Activated T-cell treated with anti-CD3 and anti-CD28 coated beads, Interleukin-2, amount 50 U/mL, for 24 hours (primary cell): ENCODE measurements at regions not wholly inside any gene's neighbourhood (a gene's known extent, or its start where the extent isn't known, plus 50 kb on each side); places are given as distances from the start of the nearest gene placed in this dataset.

ENCODE experiments used
- DNase-seq: peaks from one replicate; pipeline ENCODE4 v3.0.0-alpha.2; 2020
- H3K27ac Mint-ChIP-seq: 2 replicates; pipeline ENCODE4 v1.8.0; 2020; ENCODE audit warnings: mild to moderate bottlenecking, mixed read lengths
- H3K27me3 Mint-ChIP-seq: 2 replicates; pipeline ENCODE4 v1.8.0; 2020; ENCODE audit warnings: mixed read lengths
- H3K36me3 Mint-ChIP-seq: 2 replicates; pipeline ENCODE4 v1.8.0; 2020; ENCODE audit warnings: low read depth, mixed read lengths
- H3K4me1 Mint-ChIP-seq: 2 replicates; pipeline ENCODE4 v1.8.0; 2020; ENCODE audit warnings: low read depth, mixed read lengths
- H3K4me3 Mint-ChIP-seq: 2 replicates; pipeline ENCODE4 v1.8.0; 2020; ENCODE audit warnings: mild to moderate bottlenecking, moderate library complexity, mixed read lengths
- H3K9me3 Mint-ChIP-seq: 2 replicates; pipeline ENCODE4 v1.8.0; 2020; ENCODE audit warnings: mixed read lengths

- Mint-ChIP-seq H3K27ac (no peak overlapping the region), H3K27me3 (peaks cover 27% of the 10 kb centered on the region), H3K36me3 (no peaks in the 10 kb centered on the region), H3K4me1 (no peaks in the 10 kb centered on the region), H3K9me3 (no peaks in the 10 kb centered on the region), H3K4me3 (no peak overlapping the region)
- DNase-seq: no peak
These were observed 205.9 kb downstream of the HIPK3 start for GRCh38 chr11:33463059-33463458.

- H3K27ac Mint-ChIP-seq: no peak overlapping the region
- H3K4me3 Mint-ChIP-seq: no peak overlapping the region
- no peaks in the 10 kb centered on the region for H3K9me3 Mint-ChIP-seq
- no peaks in the 10 kb centered on the region for H3K36me3 Mint-ChIP-seq
- H3K4me1 Mint-ChIP-seq: no peaks in the 10 kb centered on the region
- peaks cover 26% of the 10 kb centered on the region for H3K27me3 Mint-ChIP-seq
- DNase-seq: no peak
These were observed 204.4 kb downstream of the HIPK3 start for GRCh38 chr11:33461369-33462125.

- no peak for DNase-seq
- H3K27me3 Mint-ChIP-seq: peaks cover 14% of the 10 kb centered on the region
- no peaks in the 10 kb centered on the region for H3K36me3 Mint-ChIP-seq
- H3K9me3 Mint-ChIP-seq: no peaks in the 10 kb centered on the region
- H3K4me3 Mint-ChIP-seq: no peak overlapping the region
- no peaks in the 10 kb centered on the region for H3K4me1 Mint-ChIP-seq
- H3K27ac Mint-ChIP-seq: no peak overlapping the region
These were observed 200.8 kb downstream of the HIPK3 start for GRCh38 chr11:33457948-33458347.

GRCh38 chr11:33455867-33456463, 198.8 kb downstream of the HIPK3 start:
- Mint-ChIP-seq H3K4me3 (no peak overlapping the region), H3K36me3 (no peaks in the 10 kb centered on the region), H3K9me3 (no peaks in the 10 kb centered on the region), H3K27ac (no peak overlapping the region), H3K4me1 (no peaks in the 10 kb centered on the region), H3K27me3 (peaks cover 19% of the 10 kb centered on the region)
- DNase-seq: no peak

- Mint-ChIP-seq H3K36me3 (no peaks in the 10 kb centered on the region), H3K27ac (no peak overlapping the region), H3K27me3 (peaks cover 14% of the 10 kb centered on the region), H3K4me3 (no peak overlapping the region), H3K4me1 (no peaks in the 10 kb centered on the region), H3K9me3 (no peaks in the 10 kb centered on the region)
- DNase-seq: no peak
These were observed 197.1 kb downstream of the HIPK3 start for GRCh38 chr11:33454264-33454663.

- H3K36me3 Mint-ChIP-seq: no peaks in the 10 kb centered on the region
- H3K27me3 Mint-ChIP-seq: peaks cover 11% of the 10 kb centered on the region
- no peak overlapping the region for H3K4me3 Mint-ChIP-seq
- H3K27ac Mint-ChIP-seq: no peak overlapping the region
- no peaks in the 10 kb centered on the region for H3K4me1 Mint-ChIP-seq
- no peak for DNase-seq
- no peaks in the 10 kb centered on the region for H3K9me3 Mint-ChIP-seq
These were observed 195.8 kb downstream of the HIPK3 start for GRCh38 chr11:33452836-33453624.

- Mint-ChIP-seq H3K9me3 (no peaks in the 10 kb centered on the region), H3K4me1 (no peaks in the 10 kb centered on the region), H3K4me3 (no peak overlapping the region), H3K36me3 (no peaks in the 10 kb centered on the region), H3K27ac (no peak overlapping the region), H3K27me3 (peaks cover 11% of the 10 kb centered on the region)
- no peak for DNase-seq
These were observed 194.2 kb downstream of the HIPK3 start for GRCh38 chr11:33451364-33451763.

- Mint-ChIP-seq H3K9me3 (no peaks in the 10 kb centered on the region), H3K4me1 (no peaks in the 10 kb centered on the region), H3K36me3 (no peaks in the 10 kb centered on the region), H3K4me3 (no peak overlapping the region), H3K27ac (no peak overlapping the region), H3K27me3 (peaks cover 11% of the 10 kb centered on the region)
- DNase-seq: no peak
These were observed 192.6 kb downstream of the HIPK3 start for GRCh38 chr11:33449798-33450197.

- peaks cover 13% of the 10 kb centered on the region for H3K27me3 Mint-ChIP-seq
- H3K9me3 Mint-ChIP-seq: no peaks in the 10 kb centered on the region
- no peak overlapping the region for H3K4me3 Mint-ChIP-seq
- H3K36me3 Mint-ChIP-seq: no peaks in the 10 kb centered on the region
- H3K27ac Mint-ChIP-seq: no peak overlapping the region
- no peaks in the 10 kb centered on the region for H3K4me1 Mint-ChIP-seq
- DNase-seq: no peak
These were observed 191.4 kb downstream of the HIPK3 start for GRCh38 chr11:33448461-33449130.

GRCh38 chr11:33445761-33446161, 188.6 kb downstream of the HIPK3 start:
- peaks cover 3% of the 10 kb centered on the region for H3K27me3 Mint-ChIP-seq
- no peaks in the 10 kb centered on the region for H3K4me1 Mint-ChIP-seq
- H3K36me3 Mint-ChIP-seq: no peaks in the 10 kb centered on the region
- H3K4me3 Mint-ChIP-seq: no peak overlapping the region
- DNase-seq: no peak
- H3K9me3 Mint-ChIP-seq: peaks cover 4% of the 10 kb centered on the region
- H3K27ac Mint-ChIP-seq: no peak overlapping the region

- H3K27ac Mint-ChIP-seq: no peak overlapping the region
- no peak overlapping the region for H3K4me3 Mint-ChIP-seq
- no peak for DNase-seq
- H3K4me1 Mint-ChIP-seq: no peaks in the 10 kb centered on the region
- no peaks in the 10 kb centered on the region for H3K36me3 Mint-ChIP-seq
- peaks cover 2% of the 10 kb centered on the region for H3K27me3 Mint-ChIP-seq
- H3K9me3 Mint-ChIP-seq: peaks cover 4% of the 10 kb centered on the region
These were observed 187.8 kb downstream of the HIPK3 start for GRCh38 chr11:33444835-33445594.

GRCh38 chr11:33443684-33444083, 186.5 kb downstream of the HIPK3 start:
- Mint-ChIP-seq H3K27ac (no peak overlapping the region), H3K9me3 (peaks cover 4% of the 10 kb centered on the region), H3K4me1 (no peaks in the 10 kb centered on the region), H3K27me3 (peaks cover 2% of the 10 kb centered on the region), H3K4me3 (no peak overlapping the region), H3K36me3 (no peaks in the 10 kb centered on the region)
- no peak for DNase-seq

- H3K4me1 Mint-ChIP-seq: no peaks in the 10 kb centered on the region
- H3K9me3 Mint-ChIP-seq: peaks cover 13% of the 10 kb centered on the region
- no peaks in the 10 kb centered on the region for H3K36me3 Mint-ChIP-seq
- no peak overlapping the region for H3K27ac Mint-ChIP-seq
- DNase-seq: no peak
- no peaks in the 10 kb centered on the region for H3K27me3 Mint-ChIP-seq
- no peak overlapping the region for H3K4me3 Mint-ChIP-seq
These were observed 181.1 kb downstream of the HIPK3 start for GRCh38 chr11:33438301-33438700.

- Mint-ChIP-seq H3K27ac (no peak overlapping the region), H3K9me3 (peaks cover 11% of the 10 kb centered on the region)
These were observed 180.3 kb downstream of the HIPK3 start for GRCh38 chr11:33437529-33437928.

More at GRCh38 chr11:33437529-33437928, 180.3 kb downstream of the HIPK3 start:
- no peaks in the 10 kb centered on the region for H3K4me1 Mint-ChIP-seq
- no peak for DNase-seq
- no peaks in the 10 kb centered on the region for H3K36me3 Mint-ChIP-seq
- peaks cover 5% of the 10 kb centered on the region for H3K27me3 Mint-ChIP-seq
- no peak overlapping the region for H3K4me3 Mint-ChIP-seq
